Muscle of back (tissue), 3 donors: ENCODE measurements at regions not wholly inside any gene's neighbourhood (a gene's known extent, or its start where the extent isn't known, plus 50 kb on each side); places are given as distances from the start of the nearest gene placed in this dataset.
"Not testable (repeated sequence)": the region's sequence is repeated elsewhere in the genome, so short reads cannot be mapped to it uniquely, and the experiment has no call there.

ENCODE experiments used
- DNase-seq, 3 donors: peaks; one replicate each; pipeline versions ENCODE4 v3.0.0 to v3.0.0-alpha.2; 2013

DNA sequence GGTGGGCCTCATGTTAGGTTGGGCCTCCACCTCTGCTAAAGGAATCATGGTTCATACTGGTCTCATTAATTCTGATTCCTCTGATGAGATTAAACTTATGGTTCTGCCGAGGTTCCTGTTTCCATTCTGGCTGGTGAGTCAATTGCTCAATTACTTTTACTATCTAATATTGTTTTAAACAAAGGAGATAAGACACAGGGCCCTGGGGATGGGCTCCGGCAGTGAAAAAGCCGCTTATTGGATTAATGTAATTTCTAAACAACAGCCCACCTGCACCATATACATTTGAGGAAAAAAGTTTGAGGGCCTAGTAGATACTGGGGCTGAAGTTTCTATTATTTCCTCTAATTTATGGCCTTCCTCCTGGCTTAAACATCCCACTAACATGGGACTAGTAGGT is 610.4 kb upstream of the ACO1 start:
- not testable (repeated sequence) for DNase-seq

- DNase-seq: peak in 2 of 3 donors; percentile 18 to 63
Observed at GRCh38 chr9:31774571-31774970, 609.9 kb upstream of the ACO1 start.

DNA sequence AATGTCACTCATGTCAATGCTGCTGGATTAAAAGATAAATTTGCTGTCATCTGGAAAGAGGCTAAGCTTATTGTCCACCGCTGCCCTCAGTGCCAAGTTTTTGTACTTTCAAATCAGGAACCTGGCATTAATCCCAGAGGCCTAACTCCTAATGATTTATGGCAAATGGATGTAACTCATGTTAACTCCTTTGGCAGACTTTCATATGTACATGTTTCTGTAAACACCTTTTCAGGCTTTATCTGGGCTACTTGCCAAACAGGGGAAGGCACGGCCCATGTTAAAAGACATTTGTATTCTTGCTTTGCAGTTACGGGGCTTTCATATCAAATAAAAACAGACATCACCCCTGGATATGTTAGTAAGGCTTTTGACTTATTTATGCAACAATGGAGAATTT is 608.0 kb upstream of the ACO1 start:
- DNase-seq: peak; percentile 4 to 14 (median 5)

DNA sequence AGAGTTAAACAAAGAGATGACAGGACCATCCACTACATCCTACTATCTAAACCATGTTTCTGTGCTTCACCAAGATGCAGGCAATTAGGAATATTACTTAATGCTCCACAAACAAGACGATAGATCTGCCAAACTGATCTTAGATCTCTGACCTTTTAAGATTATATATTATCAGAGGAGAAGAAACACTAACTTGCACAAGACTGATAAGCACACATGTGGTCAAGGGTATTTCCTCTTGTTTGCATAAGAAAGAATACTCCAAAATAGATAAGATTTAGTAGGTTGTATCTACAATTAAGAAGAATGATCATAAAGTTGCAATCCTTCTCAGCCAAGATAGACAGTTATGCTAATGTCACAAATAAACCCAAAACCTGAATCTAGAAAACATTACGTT is 601.0 kb upstream of the ACO1 start:
- DNase-seq: no peak

GRCh38 chr9:31790720-31791119 is 593.7 kb upstream of the ACO1 start:
- no peak for DNase-seq

DNA sequence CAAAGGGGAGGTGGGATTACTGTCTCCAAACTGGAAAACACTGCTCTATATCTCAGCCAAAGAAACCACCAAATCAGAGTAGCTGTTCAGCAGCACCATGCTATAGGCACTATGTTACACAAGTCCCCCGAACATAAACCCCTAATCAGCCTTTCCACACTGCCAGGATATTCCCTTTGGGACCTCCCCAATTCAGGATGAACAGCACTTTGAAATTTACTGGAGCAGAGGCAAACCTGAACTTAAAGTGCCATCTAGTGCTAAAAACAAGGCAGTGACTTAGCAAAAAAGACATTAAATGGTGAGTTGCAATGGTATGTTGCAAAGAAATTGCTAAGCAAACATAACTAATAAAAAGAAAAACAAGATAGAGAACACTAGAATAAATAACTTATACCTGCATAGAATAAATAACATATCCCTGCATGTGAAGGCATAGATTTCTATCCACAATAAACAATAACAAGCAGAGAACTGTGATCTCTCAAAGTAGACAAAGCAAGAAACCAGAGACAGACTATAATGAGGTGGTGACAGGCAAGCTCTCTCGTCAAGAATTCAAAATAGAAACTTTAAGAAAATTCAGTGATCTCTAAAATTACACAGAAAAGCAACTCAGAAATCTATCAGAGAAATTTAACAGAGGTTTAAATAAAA is 584.4 kb upstream of the ACO1 start:
- DNase-seq: peak in 2 of 3 donors; percentile 12 to 28

DNA sequence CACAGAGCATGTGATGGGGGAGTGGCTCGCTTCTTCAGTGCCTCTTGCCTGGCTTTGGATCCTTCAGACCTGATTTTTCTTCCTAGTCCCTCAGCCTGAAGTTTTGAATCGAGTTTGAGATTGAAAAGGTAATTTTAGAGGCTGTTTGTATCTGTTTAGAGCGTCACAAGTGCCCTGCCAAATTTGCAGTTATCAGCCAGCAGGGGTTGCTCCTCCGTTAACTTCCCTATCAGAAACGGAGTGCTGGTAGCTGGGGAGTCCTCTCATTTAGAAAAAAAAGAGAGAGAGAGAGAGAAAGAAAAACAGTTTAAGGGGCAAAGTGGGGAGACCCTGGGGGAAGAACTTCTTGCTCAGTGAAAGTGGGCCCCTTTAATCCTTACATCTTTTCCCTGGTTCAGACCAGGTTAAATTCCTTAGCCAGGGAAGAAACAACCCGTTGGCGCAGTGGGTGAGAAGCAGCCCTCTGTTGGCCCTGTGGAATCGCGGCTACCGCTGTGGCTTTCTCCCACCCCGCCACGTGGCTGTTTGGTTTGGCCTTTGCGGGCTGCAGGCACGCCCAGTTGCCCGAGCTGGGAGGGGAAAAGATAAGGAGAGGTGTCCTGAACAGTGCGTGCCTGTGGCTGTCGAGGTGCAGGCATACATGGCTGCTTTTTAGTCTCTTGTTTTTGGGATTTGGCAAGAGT is 576.7 kb upstream of the ACO1 start:
- DNase-seq: no peak

DNA sequence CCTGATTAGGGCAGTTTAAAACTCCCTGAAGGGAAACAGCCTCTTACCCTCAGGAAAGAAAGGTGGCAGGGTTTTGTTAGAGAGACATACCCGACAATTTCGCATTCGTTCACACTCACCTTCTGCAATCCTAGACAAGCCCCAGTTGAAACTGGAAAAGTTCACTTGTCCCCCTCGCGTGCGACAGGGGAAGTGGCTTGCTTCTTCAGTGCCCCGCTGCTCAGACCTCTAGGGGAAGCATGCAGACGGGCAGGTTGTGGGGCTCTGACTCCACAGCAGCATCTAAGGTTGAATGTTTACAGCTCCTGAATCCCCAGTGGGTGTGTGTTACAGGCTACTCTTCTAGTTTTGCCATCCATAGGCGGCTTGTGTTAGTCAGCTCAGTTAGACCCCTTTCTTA is 575.7 kb upstream of the ACO1 start:
- no peak for DNase-seq

- no peak for DNase-seq
Observed at GRCh38 chr9:31820426-31820825, 564.0 kb upstream of the ACO1 start.

DNA sequence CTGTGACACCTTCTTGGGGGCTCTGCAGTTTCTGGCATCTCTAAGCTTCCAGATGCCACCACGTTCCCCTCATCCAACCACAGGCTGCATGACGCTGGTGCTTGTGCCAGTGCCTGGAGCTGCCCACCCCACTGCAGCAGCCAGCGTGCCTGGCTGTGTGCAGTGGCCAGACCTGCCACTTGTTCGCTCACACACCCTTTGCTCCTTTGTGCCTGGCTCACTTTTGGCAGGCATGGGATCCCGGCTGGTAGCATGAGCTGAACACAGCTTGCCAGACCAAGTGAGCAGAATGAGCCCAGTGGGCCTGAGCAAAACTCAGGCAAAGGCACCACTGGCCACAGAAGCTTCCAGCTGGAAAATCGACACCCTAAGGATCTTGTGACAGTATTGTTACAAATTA is 562.9 kb upstream of the ACO1 start:
- no peak for DNase-seq

DNA sequence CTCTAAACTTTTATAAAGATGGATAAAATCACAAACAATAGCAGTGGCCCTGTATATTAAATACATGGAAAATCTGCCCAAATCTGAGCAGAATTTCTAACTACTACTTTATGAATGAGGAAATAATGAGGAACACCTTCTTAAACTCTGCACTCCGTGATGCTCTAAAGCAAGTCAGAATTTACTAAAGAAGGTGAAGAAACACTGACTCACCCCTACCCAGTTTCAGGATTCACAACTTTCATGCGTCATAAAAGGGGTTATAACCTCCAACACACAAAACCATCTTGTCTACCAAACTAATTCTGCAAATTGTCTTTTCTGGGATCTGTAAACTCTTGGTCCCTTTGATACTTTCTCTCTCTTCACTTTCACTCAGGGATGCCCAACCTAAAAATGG is 561.1 kb upstream of the ACO1 start:
- no peak for DNase-seq

- DNase-seq: no peak
Observed at GRCh38 chr9:31824860-31825259, 559.6 kb upstream of the ACO1 start.

DNA sequence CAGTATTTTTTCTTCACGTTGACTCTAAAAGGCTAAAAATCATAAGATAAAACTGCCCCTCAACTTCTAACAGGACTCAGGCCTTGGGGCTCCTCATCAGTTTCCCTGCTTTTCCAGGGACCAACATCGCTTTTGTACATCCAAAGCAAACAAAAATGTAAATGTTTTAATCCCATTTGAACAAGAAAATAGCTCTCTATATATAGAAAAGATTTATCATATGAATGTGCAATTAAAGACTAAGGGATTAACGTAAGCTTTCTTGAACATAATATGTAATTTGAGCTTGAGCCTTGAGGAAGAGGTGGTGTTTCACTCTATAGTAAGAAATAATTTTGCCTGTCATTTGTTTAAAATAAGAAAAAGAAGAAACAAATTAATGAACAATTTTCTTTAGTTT is 547.2 kb upstream of the ACO1 start:
- no peak for DNase-seq

- DNase-seq: peak in 2 of 3 donors; percentile 22 to 35
Observed at GRCh38 chr9:31839273-31839672, 545.2 kb upstream of the ACO1 start.

GRCh38 chr9:31840702-31841101 is 543.7 kb upstream of the ACO1 start:
- DNase-seq: no peak

GRCh38 chr9:31847963-31848362 is 536.5 kb upstream of the ACO1 start:
- DNase-seq: no peak

GRCh38 chr9:31848505-31849285 is 535.7 kb upstream of the ACO1 start:
- DNase-seq: no peak

DNA sequence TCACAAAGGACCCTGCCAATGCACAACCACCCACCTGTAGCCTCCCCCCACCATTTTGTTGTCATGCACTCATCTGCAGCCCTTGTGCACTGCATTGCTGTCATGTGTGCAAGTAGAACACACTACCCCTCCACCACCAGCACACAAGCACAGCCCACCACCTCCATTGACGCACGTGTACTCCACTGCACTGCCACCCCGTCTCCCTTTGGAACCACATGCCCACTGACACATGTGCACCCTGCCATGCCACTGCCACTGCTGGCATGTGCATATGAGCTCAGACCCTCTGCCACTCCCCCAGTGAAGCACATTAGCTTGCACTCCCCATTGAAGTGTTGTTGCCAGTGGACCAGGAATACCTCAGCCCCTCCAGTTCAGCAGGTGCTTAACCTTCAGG is 530.3 kb upstream of the ACO1 start:
- no peak for DNase-seq

- no peak for DNase-seq
Observed at GRCh38 chr9:31868830-31869229, 515.6 kb upstream of the ACO1 start.

GRCh38 chr9:31870276-31870675 is 514.2 kb upstream of the ACO1 start:
- no peak for DNase-seq

- no peak for DNase-seq
Observed at GRCh38 chr9:31873722-31874121, 510.7 kb upstream of the ACO1 start.

- no peak for DNase-seq
Observed at GRCh38 chr9:31894008-31894407, 490.4 kb upstream of the ACO1 start.
